HG03095 (cell line): ENCODE measurements at regions not wholly inside any gene's neighbourhood (a gene's known extent, or its start where the extent isn't known, plus 50 kb on each side); places are given as distances from the start of the nearest gene placed in this dataset.

Source experiments
- ATAC-seq: cut with Tn5 transposase; IDR thresholded peaks from one replicate; pipeline ENCODE4 v1.9.1; 2021; ENCODE audit warnings: moderate library complexity; ENCODE audit not compliant: unreplicated experiment

GRCh38 chr6:23454080-23454976 lies 671.7 kb upstream of the NRSN1 start:
- no peak for ATAC-seq

- no peak for ATAC-seq
Observed at GRCh38 chr6:23455754-23456153, 670.3 kb upstream of the NRSN1 start.

GRCh38 chr6:23456396-23456795 lies 669.6 kb upstream of the NRSN1 start:
- no peak for ATAC-seq

GRCh38 chr6:23457321-23457720 lies 668.7 kb upstream of the NRSN1 start:
- ATAC-seq = no peak

- no peak for ATAC-seq
Observed at GRCh38 chr6:23465912-23466311, 660.1 kb upstream of the NRSN1 start.

GRCh38 chr6:23477586-23477985 lies 648.4 kb upstream of the NRSN1 start:
- no peak for ATAC-seq

- ATAC-seq = no peak
Observed at GRCh38 chr6:23478312-23478711, 647.7 kb upstream of the NRSN1 start.

GRCh38 chr6:23483896-23484295 lies 642.1 kb upstream of the NRSN1 start:
- ATAC-seq = no peak

- no peak for ATAC-seq
Observed at GRCh38 chr6:23494367-23494766, 631.6 kb upstream of the NRSN1 start.

- no peak for ATAC-seq
Observed at GRCh38 chr6:23498013-23498412, 628.0 kb upstream of the NRSN1 start.

- no peak for ATAC-seq
Observed at GRCh38 chr6:23499549-23499948, 626.5 kb upstream of the NRSN1 start.

GRCh38 chr6:23503173-23503572 lies 622.8 kb upstream of the NRSN1 start:
- no peak for ATAC-seq

- no peak for ATAC-seq
Observed at GRCh38 chr6:23505026-23505425, 621.0 kb upstream of the NRSN1 start.

GRCh38 chr6:23510778-23511510 lies 615.1 kb upstream of the NRSN1 start:
- no peak for ATAC-seq

- ATAC-seq = no peak
Observed at GRCh38 chr6:23511817-23512216, 614.2 kb upstream of the NRSN1 start.

- no peak for ATAC-seq
Observed at GRCh38 chr6:23518294-23518693, 607.7 kb upstream of the NRSN1 start.

- no peak for ATAC-seq
Observed at GRCh38 chr6:23522792-23523547, 603.0 kb upstream of the NRSN1 start.

- no peak for ATAC-seq
Observed at GRCh38 chr6:23523771-23524170, 602.2 kb upstream of the NRSN1 start.

GRCh38 chr6:23524548-23524947 lies 601.5 kb upstream of the NRSN1 start:
- ATAC-seq = no peak

- ATAC-seq = no peak
Observed at GRCh38 chr6:23526526-23526925, 599.5 kb upstream of the NRSN1 start.

- ATAC-seq = no peak
Observed at GRCh38 chr6:23529902-23530301, 596.1 kb upstream of the NRSN1 start.
